ENCODE measurements at regions not wholly inside any gene's neighbourhood (a gene's known extent, or its start where the extent isn't known, plus 50 kb on each side); places are given as distances from the start of the nearest gene placed in this dataset.

- no peak for DNase-seq
Observed at GRCh38 chr21:31564439-31564838, 95.1 kb upstream of the SOD1 start.

GRCh38 chr21:31560479-31560878, 99.0 kb upstream of the SOD1 start:
- no peak for DNase-seq

- DNase-seq, result peak; percentile 92
Observed at GRCh38 chr21:31559368-31560119, 99.9 kb upstream of the SOD1 start.

- DNase-seq, result peak; percentile 91
Observed at GRCh38 chr21:31558962-31559367, 100.5 kb upstream of the SOD1 start.

- DNase-seq, result peak; percentile 60
Observed at GRCh38 chr21:31558189-31558961, 101.1 kb upstream of the SOD1 start.

GRCh38 chr21:31557421-31558188, 101.9 kb upstream of the SOD1 start:
- no peak for DNase-seq

- DNase-seq, result no peak
Observed at GRCh38 chr21:31556662-31557061, 102.8 kb upstream of the SOD1 start.

- DNase-seq, result no peak
Observed at GRCh38 chr21:31555741-31556191, 103.7 kb upstream of the SOD1 start.

- no peak for DNase-seq
Observed at GRCh38 chr21:31554511-31555022, 104.9 kb upstream of the SOD1 start.

GRCh38 chr21:31553926-31554325, 105.6 kb upstream of the SOD1 start:
- DNase-seq, result no peak

- DNase-seq, result no peak
Observed at GRCh38 chr21:31553461-31553860, 106.0 kb upstream of the SOD1 start.

GRCh38 chr21:31552826-31553225, 106.7 kb upstream of the SOD1 start:
- no peak for DNase-seq

GRCh38 chr21:31550070-31550469, 109.4 kb upstream of the SOD1 start:
- DNase-seq, result no peak

GRCh38 chr21:31548688-31549087, 110.8 kb upstream of the SOD1 start:
- DNase-seq, result no peak

- DNase-seq, result no peak
Observed at GRCh38 chr21:31546443-31547170, 112.9 kb upstream of the SOD1 start.

GRCh38 chr21:31545036-31545435, 114.5 kb upstream of the SOD1 start:
- DNase-seq, result no peak

GRCh38 chr21:31543191-31543590, 116.3 kb upstream of the SOD1 start:
- no peak for DNase-seq

- DNase-seq, result no peak
Observed at GRCh38 chr21:31538816-31539215, 120.7 kb upstream of the SOD1 start.

- DNase-seq, result no peak
Observed at GRCh38 chr21:31537872-31538576, 121.5 kb upstream of the SOD1 start.

GRCh38 chr21:31536138-31536537, 123.4 kb upstream of the SOD1 start:
- DNase-seq, result no peak

- DNase-seq, result no peak
Observed at GRCh38 chr21:31531967-31532366, 127.5 kb upstream of the SOD1 start.

Measured in NCI-H526 treated with DMSO at 0.1 percent for 48 hours (cell line).